ENCODE measurements at regions not wholly inside any gene's neighbourhood (a gene's known extent, or its start where the extent isn't known, plus 50 kb on each side); places are given as distances from the start of the nearest gene placed in this dataset.

DNA sequence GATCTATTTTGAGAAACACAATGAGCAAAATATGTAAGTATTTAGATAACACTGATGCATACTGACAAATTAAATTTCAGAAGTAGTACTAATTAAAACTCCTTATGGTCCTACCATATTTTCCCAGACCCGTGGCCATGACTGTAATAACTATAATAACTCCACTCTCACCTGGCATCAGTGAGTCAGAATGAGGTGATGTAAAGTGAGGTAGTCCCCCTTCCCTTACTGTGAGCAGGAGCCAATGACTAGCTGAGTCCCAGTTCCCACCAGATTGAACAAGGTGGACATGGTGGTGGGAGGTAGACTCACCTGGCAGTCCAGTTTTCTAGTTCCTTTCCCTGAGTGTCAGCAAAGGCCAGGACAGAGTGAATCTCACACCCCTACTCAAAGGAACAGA, 630.5 kb upstream of the IGFBP3 start:
- TF ChIP-seq, protein P1, sequence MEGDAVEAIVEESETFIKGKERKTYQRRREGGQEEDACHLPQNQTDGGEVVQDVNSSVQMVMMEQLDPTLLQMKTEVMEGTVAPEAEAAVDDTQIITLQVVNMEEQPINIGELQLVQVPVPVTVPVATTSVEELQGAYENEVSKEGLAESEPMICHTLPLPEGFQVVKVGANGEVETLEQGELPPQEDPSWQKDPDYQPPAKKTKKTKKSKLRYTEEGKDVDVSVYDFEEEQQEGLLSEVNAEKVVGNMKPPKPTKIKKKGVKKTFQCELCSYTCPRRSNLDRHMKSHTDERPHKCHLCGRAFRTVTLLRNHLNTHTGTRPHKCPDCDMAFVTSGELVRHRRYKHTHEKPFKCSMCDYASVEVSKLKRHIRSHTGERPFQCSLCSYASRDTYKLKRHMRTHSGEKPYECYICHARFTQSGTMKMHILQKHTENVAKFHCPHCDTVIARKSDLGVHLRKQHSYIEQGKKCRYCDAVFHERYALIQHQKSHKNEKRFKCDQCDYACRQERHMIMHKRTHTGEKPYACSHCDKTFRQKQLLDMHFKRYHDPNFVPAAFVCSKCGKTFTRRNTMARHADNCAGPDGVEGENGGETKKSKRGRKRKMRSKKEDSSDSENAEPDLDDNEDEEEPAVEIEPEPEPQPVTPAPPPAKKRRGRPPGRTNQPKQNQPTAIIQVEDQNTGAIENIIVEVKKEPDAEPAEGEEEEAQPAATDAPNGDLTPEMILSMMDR (IDR thresholded peaks at IDR 0.05) = no peak
- no peak for TF ChIP-seq POLR2A (IDR thresholded peaks at IDR 0.05)

All from thyroid gland (tissue), 4 donors.